Transverse colon (tissue), 3 donors: ENCODE measurements at regions not wholly inside any gene's neighbourhood (a gene's known extent, or its start where the extent isn't known, plus 50 kb on each side); places are given as distances from the start of the nearest gene placed in this dataset.

Source experiments
- CTCF ChIP-seq, 5 experiments: fragments of 200-600 bp in 3 of 5; fragments of 450-650 bp in 2 of 5; sonication (generic) in 3 of 5; IDR thresholded peaks; 1 replicate in 2 of 5; 2 replicates in 3 of 5; pipeline ENCODE4 v1.5.1; 2016 to 2017; ENCODE audit warnings: antibody characterized with exemption in 5 of 5, inconsistent platforms in 3 of 5, mild to moderate bottlenecking in 2 of 5, moderate library complexity in 1 of 5
- POLR2A ChIP-seq: fragments of 450-650 bp; IDR thresholded peaks from one replicate; pipeline ENCODE4 v1.6.1; 2016; ENCODE audit warnings: antibody characterized with exemption, mild to moderate bottlenecking, moderate library complexity

- TF ChIP-seq CTCF (IDR thresholded peaks at IDR 0.05) (no peak), POLR2A (no peak)
Observed at GRCh38 chr17:5947701-5948180, 122.4 kb upstream of the WSCD1 start.
